Transverse colon (tissue), 4 donors: ENCODE measurements at regions not wholly inside any gene's neighbourhood (a gene's known extent, or its start where the extent isn't known, plus 50 kb on each side); places are given as distances from the start of the nearest gene placed in this dataset.

Experiments used
- POLR2A ChIP-seq: fragments of 450-650 bp; IDR thresholded peaks from one replicate; pipeline ENCODE4 v1.6.1; 2016; ENCODE audit warnings: antibody characterized with exemption, mild to moderate bottlenecking, moderate library complexity
- POLR2AphosphoS5 ChIP-seq, 3 donors: sonication (generic); formaldehyde crosslinking; IDR thresholded peaks; one replicate each; pipeline ENCODE4 v1.6.1; 2016; ENCODE audit warnings: antibody characterized with exemption in 3 of 3
- TF ChIP-seq, protein P1 (sequence below), 5 experiments: fragments of 200-600 bp in 3 of 5; fragments of 450-650 bp in 2 of 5; sonication (generic) in 3 of 5; IDR thresholded peaks; 1 replicate in 2 of 5; 2 replicates in 3 of 5; pipeline ENCODE4 v1.5.1; 2016 to 2017; ENCODE audit warnings: antibody characterized with exemption in 5 of 5, inconsistent platforms in 3 of 5, mild to moderate bottlenecking in 2 of 5, moderate library complexity in 1 of 5

DNA sequence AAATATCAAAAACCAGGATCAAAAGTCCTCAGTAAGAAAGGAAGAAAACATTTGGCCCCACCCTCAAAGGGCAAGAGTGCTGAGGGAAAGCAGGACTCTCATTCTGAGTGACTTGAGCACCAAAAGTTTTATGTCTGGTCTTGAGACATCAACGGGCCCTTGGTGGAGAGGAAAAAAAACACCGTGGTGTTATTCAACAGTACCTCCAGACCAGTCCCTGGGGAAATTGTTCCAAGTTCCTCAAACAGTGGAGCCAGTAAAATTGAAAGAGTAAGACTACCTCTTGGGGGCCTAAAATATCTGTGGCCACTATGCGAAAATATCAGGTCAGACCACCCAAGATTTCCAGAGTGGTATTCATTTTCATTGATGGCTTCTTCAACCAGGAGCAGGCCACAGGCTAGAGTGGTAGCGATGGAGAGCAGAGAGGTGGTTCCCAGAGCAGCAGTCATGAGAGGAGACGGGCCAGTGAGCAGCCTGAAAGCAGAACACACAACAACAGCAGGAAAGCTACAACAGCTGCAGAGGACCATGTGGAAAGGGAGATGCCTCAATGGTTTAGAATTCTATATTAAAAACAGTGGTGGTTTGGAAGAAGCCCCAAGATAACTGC lies 63.7 kb upstream of the RPL34 start:
- TF ChIP-seq, protein P1, sequence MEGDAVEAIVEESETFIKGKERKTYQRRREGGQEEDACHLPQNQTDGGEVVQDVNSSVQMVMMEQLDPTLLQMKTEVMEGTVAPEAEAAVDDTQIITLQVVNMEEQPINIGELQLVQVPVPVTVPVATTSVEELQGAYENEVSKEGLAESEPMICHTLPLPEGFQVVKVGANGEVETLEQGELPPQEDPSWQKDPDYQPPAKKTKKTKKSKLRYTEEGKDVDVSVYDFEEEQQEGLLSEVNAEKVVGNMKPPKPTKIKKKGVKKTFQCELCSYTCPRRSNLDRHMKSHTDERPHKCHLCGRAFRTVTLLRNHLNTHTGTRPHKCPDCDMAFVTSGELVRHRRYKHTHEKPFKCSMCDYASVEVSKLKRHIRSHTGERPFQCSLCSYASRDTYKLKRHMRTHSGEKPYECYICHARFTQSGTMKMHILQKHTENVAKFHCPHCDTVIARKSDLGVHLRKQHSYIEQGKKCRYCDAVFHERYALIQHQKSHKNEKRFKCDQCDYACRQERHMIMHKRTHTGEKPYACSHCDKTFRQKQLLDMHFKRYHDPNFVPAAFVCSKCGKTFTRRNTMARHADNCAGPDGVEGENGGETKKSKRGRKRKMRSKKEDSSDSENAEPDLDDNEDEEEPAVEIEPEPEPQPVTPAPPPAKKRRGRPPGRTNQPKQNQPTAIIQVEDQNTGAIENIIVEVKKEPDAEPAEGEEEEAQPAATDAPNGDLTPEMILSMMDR (IDR thresholded peaks at IDR 0.05): no peak
- TF ChIP-seq POLR2A (no peak), POLR2AphosphoS5 (IDR thresholded peaks at IDR 0.05) (no peak)
